Loucy (cell line): ENCODE measurements at regions not wholly inside any gene's neighbourhood (a gene's known extent, or its start where the extent isn't known, plus 50 kb on each side); places are given as distances from the start of the nearest gene placed in this dataset.
"Not testable (repeated sequence)": the region's sequence is repeated elsewhere in the genome, so short reads cannot be mapped to it uniquely, and the experiment has no call there.

Experiments used
- H2AFZ ChIP-seq: fragments of 200-600 bp; sonication (generic); 2 replicates; pipeline ENCODE4 v1.6.0; 2016; ENCODE audit warnings: antibody characterized with exemption, mild to moderate bottlenecking, low read length, moderate library complexity
- H3F3A ChIP-seq: fragments of 200-600 bp; 2 replicates; pipeline ENCODE4 v1.6.0; 2016; ENCODE audit warnings: antibody characterized with exemption, low read depth, mild to moderate bottlenecking
- H3K27me3 ChIP-seq: fragments of 200-600 bp; sonication (generic); 2 replicates; pipeline ENCODE4 v1.6.1; 2014; ENCODE audit warnings: low read length, mild to moderate bottlenecking; ENCODE audit not compliant: insufficient read depth, poor library complexity, severe bottlenecking
- H3K36me3 ChIP-seq: fragments of 200-600 bp; sonication (generic); 2 replicates; pipeline ENCODE4 v1.6.1; 2016; ENCODE audit warnings: low read length; ENCODE audit not compliant: insufficient read depth
- H3K4me1 ChIP-seq: fragments of 200-600 bp; sonication (generic); 2 replicates; pipeline ENCODE4 v1.5.1; 2014; ENCODE audit warnings: low read length, mild to moderate bottlenecking; ENCODE audit not compliant: insufficient read depth, poor library complexity, severe bottlenecking
- H3K4me2 ChIP-seq: fragments of 200-600 bp; sonication (generic); 2 replicates; pipeline ENCODE4 v1.6.0; 2014; ENCODE audit warnings: antibody characterized with exemption, low read length, low read depth, mild to moderate bottlenecking; ENCODE audit not compliant: poor library complexity, severe bottlenecking
- H3K4me3 ChIP-seq: fragments of 200-600 bp; sonication (generic); 2 replicates; pipeline ENCODE4 v1.5.1; 2014; ENCODE audit warnings: low read length, mild to moderate bottlenecking, mixed read lengths; ENCODE audit not compliant: poor library complexity, severe bottlenecking
- H3K79me2 ChIP-seq: fragments of 200-600 bp; sonication (generic); 2 replicates; pipeline ENCODE4 v1.6.1; 2014; ENCODE audit warnings: low read length; ENCODE audit not compliant: insufficient read depth
- H3K9ac ChIP-seq: fragments of 200-600 bp; sonication (generic); 2 replicates; pipeline ENCODE4 v1.6.0; 2014; ENCODE audit warnings: mild to moderate bottlenecking, low read depth, low read length, moderate library complexity; ENCODE audit not compliant: poor library complexity, severe bottlenecking
- H3K9me2 ChIP-seq: fragments of 200-600 bp; sonication (generic); replicated peaks from 2 replicates; pipeline ENCODE4 v1.6.1; 2016; ENCODE audit warnings: low read depth, low read length, mixed read lengths
- H3K9me3 ChIP-seq: fragments of 200-600 bp; sonication (generic); 2 replicates; pipeline ENCODE4 v1.6.1; 2014; ENCODE audit warnings: mild to moderate bottlenecking, antibody characterized with exemption, low read length, low read depth; ENCODE audit not compliant: insufficient read depth
- H4K20me1 ChIP-seq: fragments of 200-600 bp; sonication (generic); 2 replicates; pipeline ENCODE4 v1.6.0; 2014; ENCODE audit warnings: antibody characterized with exemption, low read length, mild to moderate bottlenecking; ENCODE audit not compliant: insufficient read depth, poor library complexity, severe bottlenecking
- EZH2phosphoT487 ChIP-seq: fragments of 200-600 bp; IDR thresholded peaks from 2 replicates; pipeline ENCODE4 v1.6.1; 2018; ENCODE audit warnings: antibody characterized with exemption, mild to moderate bottlenecking, moderate library complexity, borderline replicate concordance
- TF ChIP-seq, protein P1 (sequence below): fragments of 200-600 bp; sonication (generic); conservative IDR thresholded peaks from 2 replicates; pipeline ENCODE4 v1.5.1; 2014; ENCODE audit warnings: mild to moderate bottlenecking, antibody characterized with exemption, low read length

DNA sequence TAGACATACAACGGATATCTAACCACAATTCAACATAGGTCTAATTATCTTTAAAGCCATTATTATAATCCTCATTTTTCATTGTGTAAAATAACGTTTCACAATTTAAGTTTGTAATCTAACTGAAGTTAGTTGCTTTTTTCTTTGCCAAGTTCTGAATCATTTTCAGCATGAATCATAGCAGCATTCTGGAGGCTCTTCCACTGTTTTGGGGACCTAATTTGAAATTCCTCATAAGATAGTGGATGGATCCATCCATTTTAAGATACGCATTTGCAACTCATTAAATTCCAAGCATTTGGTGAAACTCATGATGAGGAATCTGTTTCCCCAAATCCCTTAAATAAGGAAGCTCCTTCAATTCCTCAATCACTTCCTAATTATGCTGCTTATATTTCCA is 447.1 kb upstream of the CDH10 start:
- Histone ChIP-seq H3K4me2 (no peak overlapping the region), H4K20me1 (no peaks in the 10 kb centered on the region), H3K27me3 (no peaks in the 10 kb centered on the region), H3K4me1 (no peaks in the 10 kb centered on the region), H3K9me3 (no peaks in the 10 kb centered on the region), H3F3A (no peaks in the 10 kb centered on the region), H3K9me2 (0 out of 2 replicates have a peak, but pooled peaks cover 4% of the 10 kb centered on the region), H2AFZ (no peak overlapping the region), H3K36me3 (no peaks in the 10 kb centered on the region), H3K79me2 (no peaks in the 10 kb centered on the region), H3K4me3 (no peak overlapping the region), H3K9ac (no peak overlapping the region)
- no peak for TF ChIP-seq EZH2phosphoT487
- TF ChIP-seq, protein P1, sequence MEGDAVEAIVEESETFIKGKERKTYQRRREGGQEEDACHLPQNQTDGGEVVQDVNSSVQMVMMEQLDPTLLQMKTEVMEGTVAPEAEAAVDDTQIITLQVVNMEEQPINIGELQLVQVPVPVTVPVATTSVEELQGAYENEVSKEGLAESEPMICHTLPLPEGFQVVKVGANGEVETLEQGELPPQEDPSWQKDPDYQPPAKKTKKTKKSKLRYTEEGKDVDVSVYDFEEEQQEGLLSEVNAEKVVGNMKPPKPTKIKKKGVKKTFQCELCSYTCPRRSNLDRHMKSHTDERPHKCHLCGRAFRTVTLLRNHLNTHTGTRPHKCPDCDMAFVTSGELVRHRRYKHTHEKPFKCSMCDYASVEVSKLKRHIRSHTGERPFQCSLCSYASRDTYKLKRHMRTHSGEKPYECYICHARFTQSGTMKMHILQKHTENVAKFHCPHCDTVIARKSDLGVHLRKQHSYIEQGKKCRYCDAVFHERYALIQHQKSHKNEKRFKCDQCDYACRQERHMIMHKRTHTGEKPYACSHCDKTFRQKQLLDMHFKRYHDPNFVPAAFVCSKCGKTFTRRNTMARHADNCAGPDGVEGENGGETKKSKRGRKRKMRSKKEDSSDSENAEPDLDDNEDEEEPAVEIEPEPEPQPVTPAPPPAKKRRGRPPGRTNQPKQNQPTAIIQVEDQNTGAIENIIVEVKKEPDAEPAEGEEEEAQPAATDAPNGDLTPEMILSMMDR: no peak

DNA sequence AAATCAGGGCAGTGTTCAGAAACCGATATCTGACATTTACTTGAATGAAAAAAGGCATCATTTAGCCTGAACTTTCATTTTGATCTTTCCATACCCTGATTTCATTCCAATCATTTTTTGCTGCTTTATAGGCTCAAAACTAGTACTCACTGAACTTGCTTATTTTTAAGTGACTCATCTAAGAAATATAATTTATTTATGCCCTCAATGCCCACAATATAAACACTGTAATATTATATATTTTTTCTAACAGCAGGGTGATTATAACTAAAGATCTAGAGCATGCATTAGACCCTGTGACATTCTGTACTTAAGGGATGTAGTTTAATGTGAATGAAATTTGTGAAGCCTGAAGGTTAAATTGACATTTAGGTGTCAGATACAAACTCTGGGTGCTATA is 446.1 kb upstream of the CDH10 start:
- H3K27me3 ChIP-seq: no peaks in the 10 kb centered on the region
- 0 out of 2 replicates have a peak, but pooled peaks cover 4% of the 10 kb centered on the region for H3K9me2 ChIP-seq
- H3K9ac ChIP-seq: no peak overlapping the region
- no peak overlapping the region for H2AFZ ChIP-seq
- no peak overlapping the region for H3K4me2 ChIP-seq
- no peaks in the 10 kb centered on the region for H3K9me3 ChIP-seq
- H4K20me1 ChIP-seq: no peaks in the 10 kb centered on the region
- no peaks in the 10 kb centered on the region for H3K79me2 ChIP-seq
- H3F3A ChIP-seq: no peaks in the 10 kb centered on the region
- no peak for TF ChIP-seq EZH2phosphoT487
- TF ChIP-seq, protein P1: no peak
- no peaks in the 10 kb centered on the region for H3K36me3 ChIP-seq
- no peaks in the 10 kb centered on the region for H3K4me1 ChIP-seq
- H3K4me3 ChIP-seq: no peak overlapping the region

DNA sequence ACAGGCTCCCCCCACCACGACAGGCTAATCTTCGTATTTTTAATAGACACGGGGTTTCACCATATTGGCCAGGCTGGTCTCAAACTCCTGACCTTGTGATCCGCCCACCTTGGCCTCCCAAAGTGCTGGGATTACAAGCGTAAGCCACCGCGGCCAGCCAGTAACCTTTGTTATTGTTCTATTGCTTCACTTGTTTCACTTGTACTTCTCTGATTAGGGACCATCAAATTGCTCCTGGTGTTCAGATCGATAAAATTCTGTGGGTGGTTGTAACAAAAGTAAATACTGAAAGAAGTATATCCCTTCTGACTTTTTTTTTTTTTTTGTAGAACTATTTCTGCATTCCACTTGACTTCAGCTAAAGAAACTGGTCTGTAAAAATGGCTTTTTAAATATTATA is 445.5 kb upstream of the CDH10 start:
- Histone ChIP-seq H3K9me2 (0 out of 2 replicates have a peak, but pooled peaks cover 4% of the 10 kb centered on the region), H3K4me1 (no peaks in the 10 kb centered on the region), H3K4me3 (no peak overlapping the region), H3K9ac (no peak overlapping the region), H3K27me3 (no peaks in the 10 kb centered on the region), H3F3A (no peaks in the 10 kb centered on the region), H3K9me3 (no peaks in the 10 kb centered on the region), H4K20me1 (no peaks in the 10 kb centered on the region), H2AFZ (no peak overlapping the region), H3K79me2 (no peaks in the 10 kb centered on the region), H3K4me2 (no peak overlapping the region), H3K36me3 (no peaks in the 10 kb centered on the region)
- TF ChIP-seq, protein P1: no peak
- TF ChIP-seq EZH2phosphoT487: no peak

DNA sequence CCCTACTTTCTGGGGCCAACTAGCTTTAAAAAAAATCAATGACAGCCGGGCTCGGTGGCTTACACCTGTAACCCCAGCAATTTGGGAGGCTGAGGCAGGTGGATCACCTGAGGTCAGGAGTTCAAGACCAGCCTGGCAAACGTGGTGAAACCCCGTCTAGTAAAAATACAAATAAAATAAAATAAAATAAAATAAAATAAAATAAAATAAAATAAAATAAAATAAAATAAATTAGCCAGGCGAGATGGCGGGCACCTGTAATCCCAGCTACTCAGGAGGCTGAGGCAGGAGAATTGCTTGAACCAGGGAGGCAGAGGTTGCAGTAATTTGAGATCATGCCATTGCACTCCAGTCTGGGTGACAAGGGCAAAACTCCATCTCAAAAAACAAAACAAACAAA is 443.9 kb upstream of the CDH10 start:
- not testable (repeated sequence) for H2AFZ ChIP-seq, H3K9ac ChIP-seq, H3K9me3 ChIP-seq, H3K27me3 ChIP-seq, H4K20me1 ChIP-seq, H3K4me1 ChIP-seq, H3K36me3 ChIP-seq, H3K4me2 ChIP-seq, H3K4me3 ChIP-seq, H3K9me2 ChIP-seq, H3K79me2 ChIP-seq, H3F3A ChIP-seq

DNA sequence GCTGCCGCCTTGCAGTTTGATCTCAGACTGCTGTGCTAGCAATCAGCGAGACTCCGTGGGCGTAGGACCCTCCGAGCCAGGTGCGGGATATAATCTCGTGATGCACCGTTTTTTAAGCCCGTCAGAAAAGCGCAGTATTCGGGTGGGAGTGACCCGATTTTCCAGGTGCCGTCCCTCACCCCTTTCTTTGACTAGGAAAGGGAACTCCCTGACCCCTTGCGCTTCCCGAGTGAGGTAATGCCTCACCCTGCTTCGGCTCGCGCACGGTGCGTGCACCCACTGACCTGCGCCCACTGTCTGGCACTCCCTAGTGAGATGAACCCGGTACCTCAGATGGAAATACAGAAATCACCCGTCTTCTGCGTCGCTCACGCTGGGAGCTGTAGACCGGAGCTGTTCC is 438.5 kb upstream of the CDH10 start:
- H3K9ac ChIP-seq: not testable (repeated sequence)

More for the DNA sequence above, 438.5 kb upstream of the CDH10 start:
- H3K27me3 ChIP-seq, H3F3A ChIP-seq, H3K9me3 ChIP-seq, H3K4me1 ChIP-seq, H3K79me2 ChIP-seq, H3K9me2 ChIP-seq, H3K4me2 ChIP-seq, H4K20me1 ChIP-seq, H2AFZ ChIP-seq, H3K4me3 ChIP-seq, H3K36me3 ChIP-seq: not testable (repeated sequence)
